GM10266 (cell line): ENCODE measurements at regions not wholly inside any gene's neighbourhood (a gene's known extent, or its start where the extent isn't known, plus 50 kb on each side); places are given as distances from the start of the nearest gene placed in this dataset.
A peak's percentile ranks its signal among the peaks of the same experiment; 100 is the strongest.

Source experiments
- DNase-seq: peaks from one replicate; pipeline ENCODE4 v3.0.0; 2012; ENCODE audit errors: extremely low spot score
- CTCF ChIP-seq: IDR thresholded peaks from 2 replicates; pipeline ENCODE4 v1.5.1; 2012; ENCODE audit warnings: mild to moderate bottlenecking, low read depth; ENCODE audit not compliant: control insufficient read depth, insufficient read depth; ENCODE audit errors: missing control alignments

GRCh38 chrX:39819921-39820849 is 277.6 kb downstream of the BCOR start:
- no peak for TF ChIP-seq CTCF
- peak; percentile 24 for DNase-seq

GRCh38 chrX:39820938-39821708 is 276.6 kb downstream of the BCOR start:
- no peak for TF ChIP-seq CTCF
- peak; percentile 42 for DNase-seq

- TF ChIP-seq CTCF = no peak
- no peak for DNase-seq
These were observed 276.1 kb downstream of the BCOR start for GRCh38 chrX:39821709-39822095.

GRCh38 chrX:39822133-39822748 is 275.5 kb downstream of the BCOR start:
- no peak for DNase-seq
- no peak for TF ChIP-seq CTCF

- DNase-seq = no peak
These were observed 274.3 kb downstream of the BCOR start for GRCh38 chrX:39823424-39823823.

GRCh38 chrX:39823854-39824253 is 273.9 kb downstream of the BCOR start:
- no peak for DNase-seq
- no peak for TF ChIP-seq CTCF

More at GRCh38 chrX:39823424-39823823, 274.3 kb downstream of the BCOR start:
- no peak for TF ChIP-seq CTCF
